PC-3 (cell line): ENCODE measurements at regions not wholly inside any gene's neighbourhood (a gene's known extent, or its start where the extent isn't known, plus 50 kb on each side); places are given as distances from the start of the nearest gene placed in this dataset.

Experiments used
- ATAC-seq: fragments of 200-7000 bp; cut with Tn5 transposase; 2 replicates; pipeline ENCODE4 v1.9.1; 2020; ENCODE audit warnings: mild to moderate bottlenecking, moderate library complexity
- BruUV-seq: library from RNA; stranded (reverse); fragments of 400-500 nt; replicated peaks from 2 replicates; lab custom pipeline; 2021; lab: Mats Ljungman, UMichigan
- CTCF ChIA-PET: fragments of 300-600 bp; sonication (Branson Sonifier 250); formaldehyde crosslinking; loops from one replicate; lab custom pipeline; 2022; ENCODE audit warnings: antibody characterized with exemption; lab: Charles Lee
- POLR2A ChIA-PET: fragments of 300-600 bp; sonication (Branson Sonifier 250); formaldehyde crosslinking; loops from one replicate; lab custom pipeline; 2022; ENCODE audit warnings: antibody characterized with exemption; ENCODE audit not compliant: unreplicated experiment; lab: Charles Lee
- DNase-seq: peaks from one replicate; pipeline ENCODE4 v3.0.0-alpha.2; 2015
- H2AFZ ChIP-seq: fragments of 300-600 bp; sonication (generic); 2 replicates; pipeline ENCODE4 v1.6.0; 2016; ENCODE audit warnings: antibody characterized with exemption, low read length
- H3F3A ChIP-seq: fragments of 300-600 bp; sonication (generic); one replicate; pipeline ENCODE4 v1.6.0; 2017; ENCODE audit warnings: antibody characterized with exemption, low read length, control low read depth, mild to moderate bottlenecking; ENCODE audit not compliant: unreplicated experiment
- H3K27ac ChIP-seq: fragments of 300-600 bp; sonication (generic); 2 replicates; pipeline ENCODE4 v1.5.1; 2016; ENCODE audit warnings: mild to moderate bottlenecking, low read length
- H3K27me3 ChIP-seq: fragments of 300-600 bp; sonication (generic); 2 replicates; pipeline ENCODE4 v1.6.1; 2016; ENCODE audit warnings: low read length, mixed read lengths
- H3K36me3 ChIP-seq: fragments of 300-600 bp; sonication (generic); 2 replicates; pipeline ENCODE4 v1.6.1; 2016; ENCODE audit warnings: low read depth, mixed run types, low read length, mixed read lengths
- H3K4me1 ChIP-seq: fragments of 300-600 bp; sonication (generic); 2 replicates; pipeline ENCODE4 v1.5.1; 2016; ENCODE audit warnings: low read length; ENCODE audit not compliant: insufficient read depth
- H3K4me2 ChIP-seq: fragments of 300-600 bp; sonication (generic); 2 replicates; pipeline ENCODE4 v1.6.0; 2016; ENCODE audit warnings: low read length
- H3K4me3 ChIP-seq: fragments of 300-600 bp; sonication (generic); 2 replicates; pipeline ENCODE4 v1.5.1; 2016; ENCODE audit warnings: mild to moderate bottlenecking, low read length, mixed read lengths
- H3K79me2 ChIP-seq: fragments of 300-600 bp; sonication (generic); 2 replicates; pipeline ENCODE4 v1.6.1; 2017; ENCODE audit warnings: low read length, mixed read lengths
- H3K9ac ChIP-seq: fragments of 300-600 bp; sonication (generic); 2 replicates; pipeline ENCODE4 v1.6.0; 2016; ENCODE audit warnings: mild to moderate bottlenecking, low read length
- H3K9me2 ChIP-seq: fragments of 300-600 bp; sonication (generic); replicated peaks from 2 replicates; pipeline ENCODE4 v1.6.1; 2016; ENCODE audit warnings: mixed run types, low read length, mixed read lengths
- H3K9me3 ChIP-seq: fragments of 300-600 bp; sonication (generic); 2 replicates; pipeline ENCODE4 v1.6.1; 2016; ENCODE audit warnings: low read length, mixed read lengths
- H4K20me1 ChIP-seq: fragments of 300-600 bp; sonication (generic); 2 replicates; pipeline ENCODE4 v1.6.1; 2016; ENCODE audit warnings: low read length, mixed read lengths
- EZH2 ChIP-seq: fragments of 300-600 bp; sonication (generic); IDR thresholded peaks from one replicate; pipeline ENCODE4 v1.6.1; 2017; ENCODE audit warnings: antibody characterized with exemption, mild to moderate bottlenecking, low read length; ENCODE audit not compliant: unreplicated experiment
- EZH2phosphoT487 ChIP-seq: fragments of 300-600 bp; sonication (generic); IDR thresholded peaks from 2 replicates; pipeline ENCODE4 v1.6.1; 2018; ENCODE audit warnings: mild to moderate bottlenecking, antibody characterized with exemption, low read length, borderline replicate concordance
- intact Hi-C: fragments of 100-400 bp; cut with micrococcal nuclease; formaldehyde crosslinking; loops from 2 replicates; pipeline ENCODE4 v1.9.0; 2023
- TF ChIP-seq, protein P1 (sequence below): fragments of 300-600 bp; sonication (generic); conservative IDR thresholded peaks from 2 replicates; pipeline ENCODE4 v1.5.1; 2017; ENCODE audit warnings: antibody characterized with exemption, low read depth, mild to moderate bottlenecking, low read length

- no peaks in the 10 kb centered on the region for H3K4me1 ChIP-seq
- DNase-seq = no peak
- POLR2A ChIA-PET = no interaction called here
- no peaks in the 10 kb centered on the region for H3F3A ChIP-seq
- no peaks in the 10 kb centered on the region for H3K79me2 ChIP-seq
- TF ChIP-seq EZH2phosphoT487 (no peak), EZH2 (no peak)
- TF ChIP-seq, protein P1, sequence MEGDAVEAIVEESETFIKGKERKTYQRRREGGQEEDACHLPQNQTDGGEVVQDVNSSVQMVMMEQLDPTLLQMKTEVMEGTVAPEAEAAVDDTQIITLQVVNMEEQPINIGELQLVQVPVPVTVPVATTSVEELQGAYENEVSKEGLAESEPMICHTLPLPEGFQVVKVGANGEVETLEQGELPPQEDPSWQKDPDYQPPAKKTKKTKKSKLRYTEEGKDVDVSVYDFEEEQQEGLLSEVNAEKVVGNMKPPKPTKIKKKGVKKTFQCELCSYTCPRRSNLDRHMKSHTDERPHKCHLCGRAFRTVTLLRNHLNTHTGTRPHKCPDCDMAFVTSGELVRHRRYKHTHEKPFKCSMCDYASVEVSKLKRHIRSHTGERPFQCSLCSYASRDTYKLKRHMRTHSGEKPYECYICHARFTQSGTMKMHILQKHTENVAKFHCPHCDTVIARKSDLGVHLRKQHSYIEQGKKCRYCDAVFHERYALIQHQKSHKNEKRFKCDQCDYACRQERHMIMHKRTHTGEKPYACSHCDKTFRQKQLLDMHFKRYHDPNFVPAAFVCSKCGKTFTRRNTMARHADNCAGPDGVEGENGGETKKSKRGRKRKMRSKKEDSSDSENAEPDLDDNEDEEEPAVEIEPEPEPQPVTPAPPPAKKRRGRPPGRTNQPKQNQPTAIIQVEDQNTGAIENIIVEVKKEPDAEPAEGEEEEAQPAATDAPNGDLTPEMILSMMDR = no peak
- H3K9ac ChIP-seq = no peak overlapping the region
- no peaks in the 10 kb centered on the region for H3K36me3 ChIP-seq
- BruUV-seq = no TSS peak
- H2AFZ ChIP-seq = no peak overlapping the region
- intact Hi-C loops = no loop called here
- CTCF ChIA-PET = no interaction called here
- no peak overlapping the region for H3K27ac ChIP-seq
- no peak overlapping the region for H3K4me2 ChIP-seq
- ATAC-seq = no peak
- H4K20me1 ChIP-seq = no peaks in the 10 kb centered on the region
- no peaks in the 10 kb centered on the region for H3K9me3 ChIP-seq
- no peak overlapping the region for H3K4me3 ChIP-seq
- H3K27me3 ChIP-seq = no peaks in the 10 kb centered on the region
- no peaks in the 10 kb centered on the region for H3K9me2 ChIP-seq
Observed at GRCh38 chr6:105941621-105942412, 144.3 kb upstream of the PRDM1 start.

GRCh38 chr6:105940990-105941389 lies 145.1 kb upstream of the PRDM1 start:
- intact Hi-C loops = no loop called here
- Histone ChIP-seq H3K36me3 (no peaks in the 10 kb centered on the region), H2AFZ (0 out of 2 replicates have a peak overlapping the region, but pooled peaks have one; percentile 12), H3K4me3 (no peak overlapping the region), H4K20me1 (no peaks in the 10 kb centered on the region), H3K9me2 (no peaks in the 10 kb centered on the region), H3K79me2 (no peaks in the 10 kb centered on the region), H3K4me1 (no peaks in the 10 kb centered on the region), H3F3A (no peaks in the 10 kb centered on the region), H3K4me2 (no peak overlapping the region), H3K27ac (no peak overlapping the region), H3K27me3 (no peaks in the 10 kb centered on the region), H3K9me3 (no peaks in the 10 kb centered on the region), H3K9ac (no peak overlapping the region)
- no peak for DNase-seq
- CTCF ChIA-PET = no interaction called here
- ATAC-seq = no peak
- POLR2A ChIA-PET = no interaction called here
- TF ChIP-seq, protein P1 = no peak
- TF ChIP-seq EZH2 (no peak), EZH2phosphoT487 (no peak)
- BruUV-seq = no TSS peak

DNA sequence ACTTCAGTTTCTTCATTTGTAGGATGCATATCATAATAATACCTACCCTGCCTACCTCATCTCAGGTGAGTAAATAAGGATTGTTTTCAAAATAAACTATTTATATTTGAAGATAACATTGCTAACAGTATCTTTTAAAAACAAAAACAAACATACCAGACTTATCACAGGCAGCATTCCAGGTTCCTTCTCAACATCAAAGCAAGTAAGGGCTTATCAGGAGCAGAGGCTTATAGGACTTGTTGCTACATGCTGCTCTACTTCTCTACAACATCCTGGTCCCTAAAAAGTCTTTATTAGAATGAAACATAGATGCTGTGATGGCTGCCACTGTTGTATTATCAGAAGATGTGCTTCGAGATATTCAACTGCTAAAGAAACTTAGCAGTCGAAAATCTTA lies 149.2 kb upstream of the PRDM1 start:
- Histone ChIP-seq H3K79me2 (no peaks in the 10 kb centered on the region), H3K9me3 (no peaks in the 10 kb centered on the region), H3K4me2 (no peak overlapping the region), H3K27ac (no peak overlapping the region), H3K9me2 (no peaks in the 10 kb centered on the region), H2AFZ (no peak overlapping the region), H3K4me3 (no peak overlapping the region), H3F3A (no peaks in the 10 kb centered on the region), H4K20me1 (no peaks in the 10 kb centered on the region), H3K36me3 (no peaks in the 10 kb centered on the region), H3K9ac (no peak overlapping the region), H3K4me1 (no peaks in the 10 kb centered on the region), H3K27me3 (no peaks in the 10 kb centered on the region)
- BruUV-seq = no TSS peak
- no peak for DNase-seq
- intact Hi-C loops = no loop called here
- CTCF ChIA-PET = no interaction called here
- POLR2A ChIA-PET = no interaction called here
- TF ChIP-seq, protein P1 = no peak
- TF ChIP-seq EZH2phosphoT487 = no peak
- TF ChIP-seq EZH2 = no peak
- no peak for ATAC-seq
